H1 (cell line): ENCODE measurements at regions not wholly inside any gene's neighbourhood (a gene's known extent, or its start where the extent isn't known, plus 50 kb on each side); places are given as distances from the start of the nearest gene placed in this dataset.

Source experiments
- BRCA1 ChIP-seq: IDR thresholded peaks from 2 replicates; pipeline ENCODE4 v1.6.1; 2012; ENCODE audit warnings: low read depth, low read length, improper control_type of control experiment
- CTCF ChIP-seq, 3 experiments: IDR thresholded peaks; 1 replicate in 2 of 3; 2 replicates in 1 of 3; pipeline versions ENCODE4 v1.5.1 to v1.6.1; 2011; ENCODE audit warnings: low read length in 3 of 3, mild to moderate bottlenecking in 3 of 3, inconsistent platforms in 2 of 3, low read depth in 1 of 3, moderate library complexity in 1 of 3; ENCODE audit not compliant: insufficient read depth in 1 of 3; ENCODE audit errors: control extremely low read depth in 1 of 3
- EGR1 ChIP-seq: IDR thresholded peaks from 2 replicates; pipeline ENCODE4 v1.6.1; 2011; ENCODE audit warnings: low read depth, low read length, borderline replicate concordance
- EZH2 ChIP-seq: fragments of 200-600 bp; sonication (generic); IDR thresholded peaks from 2 replicates; pipeline ENCODE4 v1.7.1; 2012; ENCODE audit warnings: low read depth, mild to moderate bottlenecking, moderate library complexity, low read length, inconsistent platforms; ENCODE audit not compliant: severe bottlenecking
- FOSL1 ChIP-seq: IDR thresholded peaks from 2 replicates; pipeline ENCODE4 v1.6.1; 2011; ENCODE audit warnings: mild to moderate bottlenecking, low read depth, low read length, moderate library complexity; ENCODE audit not compliant: insufficient read depth
- POLR2A ChIP-seq, 2 experiments: IDR thresholded peaks; 1 replicate in 1 of 2; 2 replicates in 1 of 2; pipeline ENCODE4 v1.6.1; 2011; ENCODE audit warnings: low read depth in 2 of 2, low read length in 2 of 2, mild to moderate bottlenecking in 2 of 2; ENCODE audit errors: control extremely low read depth in 1 of 2
- POLR2AphosphoS5 ChIP-seq: IDR thresholded peaks from 2 replicates; pipeline ENCODE4 v1.6.1; 2011; ENCODE audit warnings: low read depth, low read length
- RAD21 ChIP-seq, 2 experiments: IDR thresholded peaks in 1 of 2; conservative IDR thresholded peaks in 1 of 2; 2 replicates each; pipeline ENCODE4 v1.6.1; 2011; ENCODE audit warnings: low read depth in 2 of 2, low read length in 2 of 2, improper control_type of control experiment in 1 of 2, inconsistent platforms in 1 of 2, mild to moderate bottlenecking in 1 of 2, moderate library complexity in 1 of 2
- SP1 ChIP-seq: IDR thresholded peaks from 2 replicates; pipeline ENCODE4 v1.6.1; 2011; ENCODE audit warnings: low read depth, low read length

DNA sequence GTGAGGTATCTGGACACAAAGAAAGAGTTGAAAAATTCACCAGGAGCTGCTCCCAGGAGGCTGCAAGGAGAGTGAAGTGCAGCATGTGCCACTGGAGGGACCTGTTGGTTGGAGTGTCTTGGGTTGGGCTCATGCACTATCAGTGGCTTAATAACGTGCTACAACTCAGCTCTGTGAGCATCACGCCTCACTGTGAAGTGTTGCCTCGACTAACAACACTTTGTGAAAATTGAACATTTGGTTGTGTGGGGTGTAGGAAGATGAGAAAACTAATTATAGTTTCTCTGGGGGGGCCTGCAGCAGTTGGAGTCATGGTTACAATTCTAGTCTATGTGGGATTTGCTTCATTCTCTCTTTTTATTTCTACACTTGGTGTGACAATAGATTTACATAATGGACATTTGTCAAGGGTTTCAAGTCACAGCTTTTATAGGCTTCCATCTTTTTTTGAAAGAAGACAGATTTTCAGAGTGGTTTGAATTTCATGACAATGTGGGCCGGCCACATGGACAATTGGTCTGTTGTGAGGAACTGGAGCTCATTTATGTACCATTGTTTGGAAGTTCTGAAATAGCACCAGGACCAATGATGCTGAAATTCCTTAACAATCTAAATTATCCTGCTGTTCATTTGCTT is 121.3 kb downstream of the RAMP3 start:
- TF ChIP-seq SP1 (no peak), POLR2A (IDR thresholded peaks at IDR 0.05; ENCODE audit: control extremely low read depth in 1 of 2, low read depth in 2 of 2, low read length in 2 of 2) (no peak), BRCA1 (no peak), POLR2AphosphoS5 (no peak), CTCF (IDR thresholded peaks at IDR 0.05; ENCODE audit: control extremely low read depth in 1 of 3, insufficient read depth in 1 of 3, low read depth in 1 of 3, low read length in 3 of 3) (no peak), RAD21 (IDR thresholded peaks at IDR 0.05 in 1 of 2, conservative IDR thresholded peaks at IDR 0.05 in 1 of 2; ENCODE audit: low read depth in 2 of 2, low read length in 2 of 2) (no peak; a peak in 1 of 4 replicates), FOSL1 (no peak), EZH2 (no peak), EGR1 (no peak)
